HCT116 (cell line): ENCODE measurements at regions not wholly inside any gene's neighbourhood (a gene's known extent, or its start where the extent isn't known, plus 50 kb on each side); places are given as distances from the start of the nearest gene placed in this dataset.

Experiments
- ATAC-seq: fragments of 200-7000 bp; cut with Tn5 transposase; 2 replicates; pipeline ENCODE4 v1.9.1; 2020; ENCODE audit warnings: mild to moderate bottlenecking, moderate library complexity
- BruUV-seq: library from RNA; stranded (reverse); fragments of 400-500 nt; replicated peaks from 2 replicates; lab custom pipeline; 2021; lab: Mats Ljungman, UMichigan
- CTCF ChIA-PET: fragments of 300-600 bp; sonication (Branson Sonifier 250); formaldehyde crosslinking; loops from one replicate; lab custom pipeline; 2021; ENCODE audit warnings: antibody characterized with exemption; lab: Charles Lee
- POLR2A ChIA-PET: fragments of 300-600, 350-600 bp; sonication (Branson Sonifier 250); formaldehyde crosslinking; loops from one replicate; lab custom pipeline; 2021; ENCODE audit warnings: antibody characterized with exemption; lab: Charles Lee
- RAD21 ChIA-PET, 2 experiments: fragments of 300-600 bp; sonication (Branson Sonifier 250); formaldehyde crosslinking; loops; one replicate each; lab custom pipeline; 2023; ENCODE audit warnings: low total read pairs in 2 of 2; ENCODE audit not compliant: uncharacterized antibody in 2 of 2, unreplicated experiment in 2 of 2, low non-redundant PET in 1 of 2; lab: Charles Lee
- DNase-seq: peaks from one replicate; pipeline ENCODE4 v3.0.0-alpha.2; 2010; ENCODE audit warnings: low read depth, low spot score
- H2AFZ ChIP-seq: fragments of 200-600 bp; shearing (Covaris generic), sonication (generic); 2 replicates; pipeline ENCODE4 v1.6.1; 2017; ENCODE audit warnings: low read depth, mixed run types, mixed read lengths, antibody characterized with exemption, low read length; ENCODE audit not compliant: poor library complexity, severe bottlenecking
- H3K27ac ChIP-seq: 2 replicates; pipeline ENCODE4 v1.5.1; 2012; ENCODE audit warnings: low read depth, low read length
- H3K27me3 ChIP-seq: fragments of 200-600 bp; sonication (generic); 2 replicates; pipeline ENCODE4 v1.6.1; 2016; ENCODE audit warnings: mixed run types, low read length, mixed read lengths; ENCODE audit not compliant: insufficient read depth
- H3K36me3 ChIP-seq, 2 experiments: fragments of 200-500 bp in 1 of 2; fragments of 200-600 bp in 1 of 2; sonication (Bioruptor generic) in 1 of 2; sonication (generic) in 1 of 2; 2 replicates each; pipeline versions ENCODE4 v1.5.1 to v1.6.1; 2014 to 2016; ENCODE audit warnings: low read length in 2 of 2, inconsistent platforms in 1 of 2, mixed read lengths in 1 of 2, mixed run types in 1 of 2; ENCODE audit not compliant: insufficient read depth in 2 of 2, control insufficient read depth in 1 of 2
- H3K4me1 ChIP-seq, 2 experiments: fragments of 200-600 bp in 1 of 2; sonication (generic) in 1 of 2; 2 replicates each; pipeline versions ENCODE4 v1.5.1 to v1.6.1; 2012 to 2017; ENCODE audit warnings: low read length in 2 of 2, inconsistent platforms in 1 of 2, mild to moderate bottlenecking in 1 of 2, mixed read lengths in 1 of 2, mixed run types in 1 of 2, moderate library complexity in 1 of 2; ENCODE audit not compliant: insufficient read depth in 2 of 2, control insufficient read depth in 1 of 2
- H3K4me2 ChIP-seq: fragments of 200-600 bp; sonication (generic); 2 replicates; pipeline ENCODE4 v1.6.1; 2017; ENCODE audit warnings: mixed run types, low read length, mixed read lengths
- H3K4me3 ChIP-seq, 2 experiments: fragments of 200-600 bp in 1 of 2; sonication (generic) in 1 of 2; replicated peaks in 1 of 2; 2 replicates each; pipeline ENCODE4 v1.5.1; 2011 to 2016; ENCODE audit warnings: low read length in 2 of 2, control low read depth in 1 of 2, low read depth in 1 of 2, mild to moderate bottlenecking in 1 of 2, mixed read lengths in 1 of 2, mixed run types in 1 of 2
- H3K79me2 ChIP-seq: fragments of 200-600 bp; sonication (generic); 2 replicates; pipeline ENCODE4 v1.6.1; 2017; ENCODE audit warnings: mild to moderate bottlenecking, mixed run types, low read length, moderate library complexity, mixed read lengths; ENCODE audit not compliant: insufficient read depth
- H3K9ac ChIP-seq: fragments of 200-600 bp; sonication (generic); 2 replicates; pipeline ENCODE4 v1.6.1; 2016; ENCODE audit warnings: low read length, mixed read lengths
- H3K9me2 ChIP-seq: fragments of 200-600 bp; sonication (generic), shearing (Covaris generic); 2 replicates; pipeline ENCODE4 v1.6.1; 2017; ENCODE audit warnings: mixed run types, mild to moderate bottlenecking, moderate library complexity; ENCODE audit not compliant: insufficient read depth
- H3K9me3 ChIP-seq, 2 experiments: fragments of 200-500 bp in 1 of 2; fragments of 200-600 bp in 1 of 2; sonication (Bioruptor generic) in 1 of 2; sonication (generic) in 1 of 2; 2 replicates each; pipeline ENCODE4 v1.6.1; 2014 to 2017; ENCODE audit warnings: low read length in 2 of 2, mixed read lengths in 2 of 2, inconsistent platforms in 1 of 2, low read depth in 1 of 2, mild to moderate bottlenecking in 1 of 2, mixed run types in 1 of 2, moderate library complexity in 1 of 2; ENCODE audit not compliant: control insufficient read depth in 1 of 2, insufficient read depth in 1 of 2
- H4K20me1 ChIP-seq: fragments of 200-600 bp; sonication (generic), shearing (Covaris generic); 2 replicates; pipeline ENCODE4 v1.6.1; 2017; ENCODE audit warnings: mixed run types, mild to moderate bottlenecking, moderate library complexity; ENCODE audit not compliant: insufficient read depth
- CTCF ChIP-seq, 3 experiments: fragments of 200-600 bp in 1 of 3; sonication (generic) in 1 of 3; IDR thresholded peaks in 2 of 3; conservative IDR thresholded peaks in 1 of 3; 2 replicates each; pipeline ENCODE4 v1.5.1; 2012 to 2017; ENCODE audit warnings: low read depth in 2 of 3, low read length in 2 of 3, antibody characterized with exemption in 1 of 3, borderline replicate concordance in 1 of 3, control low read depth in 1 of 3, mild to moderate bottlenecking in 1 of 3, mixed read lengths in 1 of 3, mixed run types in 1 of 3, moderate library complexity in 1 of 3; ENCODE audit not compliant: insufficient read depth in 1 of 3
- EGR1 ChIP-seq: IDR thresholded peaks from 2 replicates; pipeline ENCODE4 v1.6.1; 2012; ENCODE audit warnings: low read depth
- EZH2 ChIP-seq: fragments of 200-600 bp; sonication (generic); IDR thresholded peaks from 2 replicates; pipeline ENCODE4 v1.6.1; 2017; ENCODE audit warnings: antibody characterized with exemption, mixed run types
- FOSL1 ChIP-seq: IDR thresholded peaks from 2 replicates; pipeline ENCODE4 v1.6.1; 2012; ENCODE audit warnings: low read depth
- JUND ChIP-seq: IDR thresholded peaks from 2 replicates; pipeline ENCODE4 v1.6.1; 2012
- MAX ChIP-seq: IDR thresholded peaks from 2 replicates; pipeline ENCODE4 v1.6.1; 2012
- REST ChIP-seq: IDR thresholded peaks from 2 replicates; pipeline ENCODE4 v1.6.1; 2012; ENCODE audit warnings: low read depth
- SIN3A ChIP-seq: IDR thresholded peaks from 2 replicates; pipeline ENCODE4 v1.6.1; 2012; ENCODE audit warnings: low read depth
- TCF7L2 ChIP-seq: IDR thresholded peaks from 2 replicates; pipeline ENCODE4 v1.7.0; 2011; ENCODE audit warnings: borderline replicate concordance, inconsistent platforms; ENCODE audit not compliant: insufficient read depth, insufficient read length; ENCODE audit errors: extremely low read depth
- ZBTB33 ChIP-seq: IDR thresholded peaks from 2 replicates; pipeline ENCODE4 v1.6.1; 2011; ENCODE audit warnings: mild to moderate bottlenecking, low read length, moderate library complexity; ENCODE audit not compliant: insufficient replicate concordance; ENCODE audit errors: extremely low read depth
- ZFX ChIP-seq: fragments of 450-650 bp; IDR thresholded peaks from 2 replicates; pipeline ENCODE4 v1.6.1; 2017
- ZNF274 ChIP-seq: fragments of 200-500 bp; sonication (Bioruptor generic); IDR thresholded peaks from 2 replicates; pipeline ENCODE4 v1.6.1; 2014; ENCODE audit warnings: mild to moderate bottlenecking, low read depth, low read length, inconsistent platforms
- intact Hi-C: fragments of 100-400 bp; cut with micrococcal nuclease; formaldehyde crosslinking; loops from 2 replicates; pipeline ENCODE4 v1.10.0; 2022

GRCh38 chr6:74346936-74347535, 651.0 kb downstream of the CD109 start:
- H3K9me2 ChIP-seq: no peaks in the 10 kb centered on the region
- H3K4me1 ChIP-seq: no peaks in the 10 kb centered on the region
- H3K36me3 ChIP-seq: no peaks in the 10 kb centered on the region; a peak in 1 of 4 replicates
- ATAC-seq: no peak
- no TSS peak for BruUV-seq
- H3K4me2 ChIP-seq: no peak overlapping the region
- H3K9me3 ChIP-seq: no peaks in the 10 kb centered on the region
- ChIA-PET POLR2A (no interaction called here), CTCF (no interaction called here), RAD21 (no interaction called here)
- no peak overlapping the region for H3K4me3 ChIP-seq
- no peaks in the 10 kb centered on the region for H3K79me2 ChIP-seq
- TF ChIP-seq ZNF274 (no peak), FOSL1 (no peak), SIN3A (no peak), MAX (no peak), CTCF (IDR thresholded peaks at IDR 0.05 in 2 of 3, conservative IDR thresholded peaks at IDR 0.05 in 1 of 3; ENCODE audit: borderline replicate concordance in 1 of 3, insufficient read depth in 1 of 3, low read depth in 2 of 3, low read length in 2 of 3) (no peak), JUND (no peak), REST (no peak), TCF7L2 (no peak), ZBTB33 (no peak), ZFX (no peak), EGR1 (no peak), EZH2 (no peak)
- no peak overlapping the region for H3K27ac ChIP-seq
- no peak overlapping the region for H3K9ac ChIP-seq
- no peaks in the 10 kb centered on the region for H4K20me1 ChIP-seq
- intact Hi-C loops: no loop called here
- DNase-seq: no peak
- H3K27me3 ChIP-seq: no peaks in the 10 kb centered on the region
- no peak overlapping the region for H2AFZ ChIP-seq
